GM23338 (cell line): ENCODE measurements at regions not wholly inside any gene's neighbourhood (a gene's known extent, or its start where the extent isn't known, plus 50 kb on each side); places are given as distances from the start of the nearest gene placed in this dataset.
A peak's percentile ranks its signal among the peaks of the same experiment; 100 is the strongest.

Experiments
- ATAC-seq: fragments of 200-7000 bp; cut with Tn5 transposase; 3 replicates; pipeline ENCODE4 v1.9.1; 2020
- DNase-seq: peaks from one replicate; pipeline ENCODE4 v3.0.0-alpha.2; 2015; ENCODE audit warnings: low spot score
- H2AFZ ChIP-seq: fragments of 200-600 bp; sonication (generic); 2 replicates; pipeline ENCODE4 v1.8.0; 2016; ENCODE audit warnings: antibody characterized with exemption, mild to moderate bottlenecking, moderate library complexity
- H3F3A ChIP-seq: fragments of 200-600 bp; sonication (generic); replicated peaks from 2 replicates; pipeline ENCODE4 v1.8.0; 2017; ENCODE audit warnings: antibody characterized with exemption, mixed run types, low read depth
- H3K27ac ChIP-seq: fragments of 200-600 bp; sonication (generic); 2 replicates; pipeline ENCODE4 v1.6.1; 2016; ENCODE audit warnings: low read depth
- H3K27me3 ChIP-seq: fragments of 200-600 bp; sonication (generic); 2 replicates; pipeline ENCODE4 v1.8.0; 2016; ENCODE audit warnings: mild to moderate bottlenecking, mixed run types, moderate library complexity; ENCODE audit not compliant: insufficient read depth
- H3K36me3 ChIP-seq: fragments of 200-600 bp; sonication (generic); 2 replicates; pipeline ENCODE4 v1.8.0; 2016; ENCODE audit warnings: mild to moderate bottlenecking; ENCODE audit not compliant: insufficient read depth
- H3K4me1 ChIP-seq: fragments of 200-600 bp; sonication (generic); 2 replicates; pipeline ENCODE4 v1.8.0; 2016; ENCODE audit warnings: mild to moderate bottlenecking, moderate library complexity; ENCODE audit not compliant: insufficient read depth
- H3K4me2 ChIP-seq: fragments of 200-600 bp; sonication (generic); 2 replicates; pipeline ENCODE4 v1.7.1; 2017; ENCODE audit warnings: mixed run types
- H3K4me3 ChIP-seq: fragments of 200-600 bp; sonication (generic); 2 replicates; pipeline ENCODE4 v1.6.1; 2016; ENCODE audit warnings: mixed run types
- H3K79me2 ChIP-seq: fragments of 200-600 bp; sonication (generic); replicated peaks from 2 replicates; pipeline ENCODE4 v1.8.0; 2017; ENCODE audit warnings: mild to moderate bottlenecking; ENCODE audit not compliant: insufficient read depth
- H3K9me2 ChIP-seq: fragments of 200-600 bp; sonication (generic); 2 replicates; pipeline ENCODE4 v1.8.0; 2017; ENCODE audit not compliant: insufficient read depth
- H4K20me1 ChIP-seq: fragments of 200-600 bp; sonication (generic); replicated peaks from 2 replicates; pipeline ENCODE4 v1.8.0; 2017; ENCODE audit warnings: mild to moderate bottlenecking; ENCODE audit not compliant: insufficient read depth
- H3K27ac Mint-ChIP-seq: 2 replicates; pipeline ENCODE4 v1.8.0; 2020; ENCODE audit warnings: inconsistent platforms, mild to moderate bottlenecking, moderate library complexity, mixed read lengths
- H3K27me3 Mint-ChIP-seq: 3 replicates; pipeline ENCODE4 v1.8.0; 2022; ENCODE audit warnings: low read depth, mild to moderate bottlenecking, moderate library complexity, mixed read lengths, inconsistent platforms; ENCODE audit not compliant: insufficient read depth, poor library complexity
- H3K36me3 Mint-ChIP-seq: 3 replicates; pipeline ENCODE4 v1.8.0; 2021; ENCODE audit warnings: low read depth, mild to moderate bottlenecking, inconsistent platforms, moderate library complexity, mixed read lengths
- H3K4me1 Mint-ChIP-seq: 3 replicates; pipeline ENCODE4 v1.8.0; 2020; ENCODE audit warnings: mild to moderate bottlenecking, inconsistent platforms, mixed read lengths
- H3K4me3 Mint-ChIP-seq: 3 replicates; pipeline ENCODE4 v1.8.0; 2021; ENCODE audit warnings: moderate library complexity, mild to moderate bottlenecking, inconsistent platforms, mixed read lengths
- H3K9me3 Mint-ChIP-seq: 3 replicates; pipeline ENCODE4 v1.8.0; 2020; ENCODE audit warnings: moderate library complexity, mild to moderate bottlenecking, inconsistent platforms, mixed read lengths
- CREB1 ChIP-seq: fragments of 250-450 bp; sonication (Bioruptor Pico); IDR thresholded peaks from 2 replicates; pipeline ENCODE4 v1.5.0; 2020; ENCODE audit warnings: low read depth, mild to moderate bottlenecking, moderate library complexity
- EZH2 ChIP-seq: fragments of 200-600 bp; sonication (generic); IDR thresholded peaks from one replicate; pipeline ENCODE4 v1.8.0; 2017; ENCODE audit warnings: antibody characterized with exemption, mild to moderate bottlenecking, low read depth; ENCODE audit not compliant: unreplicated experiment
- EZH2phosphoT487 ChIP-seq: fragments of 200-600 bp; sonication (generic); IDR thresholded peaks from one replicate; pipeline ENCODE4 v1.8.1; 2018; ENCODE audit warnings: antibody characterized with exemption; ENCODE audit not compliant: unreplicated experiment
- POLR2AphosphoS5 ChIP-seq: IDR thresholded peaks from 2 replicates; pipeline ENCODE4 v1.6.1; 2016; ENCODE audit warnings: antibody characterized with exemption, low read depth
- ZNF462 ChIP-seq: fragments of 250-450 bp; sonication (Bioruptor Pico); IDR thresholded peaks from 2 replicates; pipeline ENCODE4 v1.5.0; 2020; ENCODE audit warnings: mild to moderate bottlenecking, moderate library complexity

GRCh38 chr2:101566632-101567228 is 91.8 kb upstream of the RFX8 start:
- Histone ChIP-seq H3K4me2 (0 out of 2 replicates have a peak overlapping the region, but pooled peaks have one; percentile 22), H4K20me1 (no peaks in the 10 kb centered on the region), H3K27me3 (no peaks in the 10 kb centered on the region), H3K27ac (no peak overlapping the region), H3K9me2 (no peaks in the 10 kb centered on the region), H3K36me3 (no peaks in the 10 kb centered on the region), H3F3A (no peaks in the 10 kb centered on the region), H3K4me3 (no peak overlapping the region), H3K4me1 (peaks cover 32% of the 10 kb centered on the region), H2AFZ (no peak overlapping the region), H3K79me2 (no peaks in the 10 kb centered on the region)
- Mint-ChIP-seq H3K27me3 (peaks cover 8% of the 10 kb centered on the region), H3K27ac (no peak overlapping the region), H3K36me3 (no peaks in the 10 kb centered on the region), H3K4me3 (no peak overlapping the region), H3K9me3 (no peaks in the 10 kb centered on the region; the same call in 2 of the 3 replicates), H3K4me1 (peaks cover 32% of the 10 kb centered on the region)
- TF ChIP-seq ZNF462 (CRISPR knock-in tag) (no peak), CREB1 (CRISPR knock-in tag) (no peak), EZH2phosphoT487 (no peak)
- ATAC-seq, result peak; percentile 68
- no peak for DNase-seq

GRCh38 chr2:101563849-101564248 is 88.9 kb upstream of the RFX8 start:
- no peaks in the 10 kb centered on the region for H3K36me3 Mint-ChIP-seq
- no peaks in the 10 kb centered on the region for H4K20me1 ChIP-seq
- H3K27ac Mint-ChIP-seq, result no peak overlapping the region
- no peak overlapping the region for H3K4me3 ChIP-seq
- H3K4me1 Mint-ChIP-seq, result peaks cover 32% of the 10 kb centered on the region
- no peaks in the 10 kb centered on the region for H3F3A ChIP-seq
- H3K4me2 ChIP-seq, result no peak overlapping the region
- no peaks in the 10 kb centered on the region for H3K79me2 ChIP-seq
- no peaks in the 10 kb centered on the region for H3K27me3 ChIP-seq
- H3K4me1 ChIP-seq, result peaks cover 32% of the 10 kb centered on the region
- no peak overlapping the region for H2AFZ ChIP-seq
- DNase-seq, result no peak
- ATAC-seq, result no peak
- H3K4me3 Mint-ChIP-seq, result no peak overlapping the region
- H3K9me3 Mint-ChIP-seq, result no peaks in the 10 kb centered on the region
- H3K27ac ChIP-seq, result no peak overlapping the region
- 0 out of 2 replicates have a peak, but pooled peaks cover 14% of the 10 kb centered on the region for H3K9me2 ChIP-seq
- H3K27me3 Mint-ChIP-seq, result peaks cover 8% of the 10 kb centered on the region
- H3K36me3 ChIP-seq, result no peaks in the 10 kb centered on the region
- TF ChIP-seq ZNF462 (CRISPR knock-in tag), result no peak
- TF ChIP-seq EZH2phosphoT487, result no peak
- TF ChIP-seq POLR2AphosphoS5, result no peak
- no peak for TF ChIP-seq EZH2
